ENCODE measurements at regions not wholly inside any gene's neighbourhood (a gene's known extent, or its start where the extent isn't known, plus 50 kb on each side); places are given as distances from the start of the nearest gene placed in this dataset.
"Not testable (repeated sequence)": the region's sequence is repeated elsewhere in the genome, so short reads cannot be mapped to it uniquely, and the experiment has no call there.

DNA sequence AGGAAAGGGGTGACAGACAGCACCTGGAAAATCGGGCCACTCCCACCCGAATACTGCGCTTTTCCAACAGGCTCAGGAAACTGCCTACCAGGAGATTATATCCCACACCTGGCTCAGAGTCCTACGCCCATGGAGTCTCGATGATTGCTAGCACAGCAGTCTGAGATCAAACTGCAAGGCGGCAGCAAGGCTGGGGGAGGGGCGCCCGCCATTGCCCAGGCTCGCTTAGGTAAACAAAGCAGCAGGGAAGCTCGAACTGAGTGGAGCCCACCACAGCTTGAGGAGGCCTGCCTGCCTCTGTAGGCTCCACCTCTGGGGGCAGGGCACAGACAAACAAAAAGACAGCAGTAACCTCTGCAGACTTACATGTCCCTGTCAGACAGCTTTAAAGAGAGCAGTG lies 133.8 kb upstream of the SLC39A10 start:
- H3K9me3 ChIP-seq (ENCODE audit: low read length); H3K27ac ChIP-seq (ENCODE audit: extremely low read length, insufficient read depth, low read length); in situ Hi-C loops (cut with HindIII; ENCODE audit: extremely low pct_ligation_motif_present, low pct_unique_long_range_greater_than_20kb); H3K27me3 ChIP-seq (ENCODE audit: control insufficient read depth in 1 of 2, insufficient read depth in 2 of 2, low read length in 2 of 2); H3K36me3 ChIP-seq (replicated peaks in 1 of 2; ENCODE audit: control insufficient read depth in 1 of 2, insufficient read depth in 2 of 2, low read length in 2 of 2); H3K9ac ChIP-seq (ENCODE audit: insufficient read depth, low read depth, low read length); FAIRE-seq; CTCF ChIA-PET (ENCODE audit: low intra/inter-chr PET ratio, low total read pairs); POLR2A ChIA-PET; ATAC-seq; intact Hi-C loops (cut with micrococcal nuclease; ENCODE audit: unreplicated experiment); H3K4me1 ChIP-seq (ENCODE audit: insufficient read depth, low read length); DNase-seq (ENCODE audit: low spot score); BruUV-seq (replicated peaks); H3K4me3 ChIP-seq (replicated peaks in 1 of 3; ENCODE audit: insufficient read depth in 1 of 3, low read depth in 2 of 3, low read length in 3 of 3); H4K20me1 ChIP-seq (ENCODE audit: insufficient read depth, low read length); H3K79me2 ChIP-seq (ENCODE audit: insufficient read depth, low read length); H2AFZ ChIP-seq (ENCODE audit: low read length); TF ChIP-seq FOXA1 (IDR thresholded peaks at IDR 0.05): not testable (repeated sequence)
- 8% methylated on average over 7 of the region's 10 CpGs for WGBS (ENCODE audit: low lambda C conversion rate)
- 0 out of 2 replicates have a peak overlapping the region, but pooled peaks have one; percentile 23 for H3K4me2 ChIP-seq (ENCODE audit: low read depth, low read length)
- TF ChIP-seq, protein P1, sequence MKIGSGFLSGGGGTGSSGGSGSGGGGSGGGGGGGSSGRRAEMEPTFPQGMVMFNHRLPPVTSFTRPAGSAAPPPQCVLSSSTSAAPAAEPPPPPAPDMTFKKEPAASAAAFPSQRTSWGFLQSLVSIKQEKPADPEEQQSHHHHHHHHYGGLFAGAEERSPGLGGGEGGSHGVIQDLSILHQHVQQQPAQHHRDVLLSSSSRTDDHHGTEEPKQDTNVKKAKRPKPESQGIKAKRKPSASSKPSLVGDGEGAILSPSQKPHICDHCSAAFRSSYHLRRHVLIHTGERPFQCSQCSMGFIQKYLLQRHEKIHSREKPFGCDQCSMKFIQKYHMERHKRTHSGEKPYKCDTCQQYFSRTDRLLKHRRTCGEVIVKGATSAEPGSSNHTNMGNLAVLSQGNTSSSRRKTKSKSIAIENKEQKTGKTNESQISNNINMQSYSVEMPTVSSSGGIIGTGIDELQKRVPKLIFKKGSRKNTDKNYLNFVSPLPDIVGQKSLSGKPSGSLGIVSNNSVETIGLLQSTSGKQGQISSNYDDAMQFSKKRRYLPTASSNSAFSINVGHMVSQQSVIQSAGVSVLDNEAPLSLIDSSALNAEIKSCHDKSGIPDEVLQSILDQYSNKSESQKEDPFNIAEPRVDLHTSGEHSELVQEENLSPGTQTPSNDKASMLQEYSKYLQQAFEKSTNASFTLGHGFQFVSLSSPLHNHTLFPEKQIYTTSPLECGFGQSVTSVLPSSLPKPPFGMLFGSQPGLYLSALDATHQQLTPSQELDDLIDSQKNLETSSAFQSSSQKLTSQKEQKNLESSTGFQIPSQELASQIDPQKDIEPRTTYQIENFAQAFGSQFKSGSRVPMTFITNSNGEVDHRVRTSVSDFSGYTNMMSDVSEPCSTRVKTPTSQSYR (CRISPR knock-in tag; IDR thresholded peaks at IDR 0.05; ENCODE audit: borderline replicate concordance), result peak; percentile 79; the same call in 1 of the 2 replicates
- TF ChIP-seq, protein P2, sequence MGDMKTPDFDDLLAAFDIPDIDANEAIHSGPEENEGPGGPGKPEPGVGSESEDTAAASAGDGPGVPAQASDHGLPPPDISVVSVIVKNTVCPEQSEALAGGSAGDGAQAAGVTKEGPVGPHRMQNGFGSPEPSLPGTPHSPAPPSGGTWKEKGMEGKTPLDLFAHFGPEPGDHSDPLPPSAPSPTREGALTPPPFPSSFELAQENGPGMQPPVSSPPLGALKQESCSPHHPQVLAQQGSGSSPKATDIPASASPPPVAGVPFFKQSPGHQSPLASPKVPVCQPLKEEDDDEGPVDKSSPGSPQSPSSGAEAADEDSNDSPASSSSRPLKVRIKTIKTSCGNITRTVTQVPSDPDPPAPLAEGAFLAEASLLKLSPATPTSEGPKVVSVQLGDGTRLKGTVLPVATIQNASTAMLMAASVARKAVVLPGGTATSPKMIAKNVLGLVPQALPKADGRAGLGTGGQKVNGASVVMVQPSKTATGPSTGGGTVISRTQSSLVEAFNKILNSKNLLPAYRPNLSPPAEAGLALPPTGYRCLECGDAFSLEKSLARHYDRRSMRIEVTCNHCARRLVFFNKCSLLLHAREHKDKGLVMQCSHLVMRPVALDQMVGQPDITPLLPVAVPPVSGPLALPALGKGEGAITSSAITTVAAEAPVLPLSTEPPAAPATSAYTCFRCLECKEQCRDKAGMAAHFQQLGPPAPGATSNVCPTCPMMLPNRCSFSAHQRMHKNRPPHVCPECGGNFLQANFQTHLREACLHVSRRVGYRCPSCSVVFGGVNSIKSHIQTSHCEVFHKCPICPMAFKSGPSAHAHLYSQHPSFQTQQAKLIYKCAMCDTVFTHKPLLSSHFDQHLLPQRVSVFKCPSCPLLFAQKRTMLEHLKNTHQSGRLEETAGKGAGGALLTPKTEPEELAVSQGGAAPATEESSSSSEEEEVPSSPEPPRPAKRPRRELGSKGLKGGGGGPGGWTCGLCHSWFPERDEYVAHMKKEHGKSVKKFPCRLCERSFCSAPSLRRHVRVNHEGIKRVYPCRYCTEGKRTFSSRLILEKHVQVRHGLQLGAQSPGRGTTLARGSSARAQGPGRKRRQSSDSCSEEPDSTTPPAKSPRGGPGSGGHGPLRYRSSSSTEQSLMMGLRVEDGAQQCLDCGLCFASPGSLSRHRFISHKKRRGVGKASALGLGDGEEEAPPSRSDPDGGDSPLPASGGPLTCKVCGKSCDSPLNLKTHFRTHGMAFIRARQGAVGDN (CRISPR knock-in tag; IDR thresholded peaks at IDR 0.05), result peak; percentile 18; the same call in 1 of the 2 replicates
- TF ChIP-seq FOXA1 (CRISPR knock-in tag; IDR thresholded peaks at IDR 0.05), result peak; percentile 40; the same call in 1 of the 2 replicates
